Fibroblast of the aortic adventitia (primary cell): ENCODE measurements at regions not wholly inside any gene's neighbourhood (a gene's known extent, or its start where the extent isn't known, plus 50 kb on each side); places are given as distances from the start of the nearest gene placed in this dataset.

ENCODE experiments used
- DNase-seq: peaks from one replicate; pipeline ENCODE4 v3.0.0-alpha.2; 2010; ENCODE audit warnings: low read depth
- H3K4me3 ChIP-seq: 2 replicates; pipeline ENCODE4 v1.5.1; 2011; ENCODE audit warnings: low read depth, mild to moderate bottlenecking, control low read depth, low read length, moderate library complexity
- CTCF ChIP-seq: IDR thresholded peaks from 2 replicates; pipeline ENCODE4 v1.5.1; 2011; ENCODE audit warnings: mild to moderate bottlenecking, low read length, control low read depth, inconsistent platforms; ENCODE audit not compliant: insufficient read depth

GRCh38 chr5:4540375-4541173 is 599.6 kb upstream of the ADAMTS16 start:
- TF ChIP-seq CTCF: no peak

GRCh38 chr5:4541334-4541733 is 598.8 kb upstream of the ADAMTS16 start:
- DNase-seq: no peak
- no peak overlapping the region for H3K4me3 ChIP-seq
- TF ChIP-seq CTCF: no peak

More at GRCh38 chr5:4540375-4541173, 599.6 kb upstream of the ADAMTS16 start:
- no peak overlapping the region for H3K4me3 ChIP-seq
- DNase-seq: no peak

GRCh38 chr5:4542145-4542778 is 597.9 kb upstream of the ADAMTS16 start:
- no peak for TF ChIP-seq CTCF
- DNase-seq: no peak
- H3K4me3 ChIP-seq: no peak overlapping the region

GRCh38 chr5:4544049-4544670 is 596.0 kb upstream of the ADAMTS16 start:
- no peak for TF ChIP-seq CTCF
- no peak overlapping the region for H3K4me3 ChIP-seq
- no peak for DNase-seq

- H3K4me3 ChIP-seq: no peak overlapping the region
- TF ChIP-seq CTCF: no peak
- DNase-seq: no peak
Measured at GRCh38 chr5:4547547-4547946, 592.6 kb upstream of the ADAMTS16 start.

- no peak for TF ChIP-seq CTCF
- H3K4me3 ChIP-seq: no peak overlapping the region
- no peak for DNase-seq
Measured at GRCh38 chr5:4548341-4548740, 591.8 kb upstream of the ADAMTS16 start.
